K562 (cell line): ENCODE measurements at regions not wholly inside any gene's neighbourhood (a gene's known extent, or its start where the extent isn't known, plus 50 kb on each side); places are given as distances from the start of the nearest gene placed in this dataset.

Source experiments
- ARNT ChIP-seq, 2 experiments: fragments of 450-650 bp; IDR thresholded peaks; 2 replicates each; pipeline ENCODE4 v1.6.1; 2016; ENCODE audit warnings: mild to moderate bottlenecking in 1 of 2
- GABPB2 ChIP-seq: fragments of 250-450 bp; sonication (Bioruptor Pico); conservative IDR thresholded peaks from 2 replicates; pipeline ENCODE4 v1.5.1; 2021; ENCODE audit warnings: mild to moderate bottlenecking
- POLR2AphosphoS5 ChIP-seq: IDR thresholded peaks from 2 replicates; pipeline ENCODE4 v1.6.1; 2011; ENCODE audit warnings: mild to moderate bottlenecking, low read depth, low read length, moderate library complexity; ENCODE audit not compliant: control insufficient read depth, insufficient read depth
- ZFX ChIP-seq: sonication (generic); formaldehyde crosslinking; IDR thresholded peaks from 2 replicates; pipeline ENCODE4 v1.8.0; 2022; ENCODE audit warnings: mild to moderate bottlenecking, missing genetic modification reagents, moderate library complexity

DNA sequence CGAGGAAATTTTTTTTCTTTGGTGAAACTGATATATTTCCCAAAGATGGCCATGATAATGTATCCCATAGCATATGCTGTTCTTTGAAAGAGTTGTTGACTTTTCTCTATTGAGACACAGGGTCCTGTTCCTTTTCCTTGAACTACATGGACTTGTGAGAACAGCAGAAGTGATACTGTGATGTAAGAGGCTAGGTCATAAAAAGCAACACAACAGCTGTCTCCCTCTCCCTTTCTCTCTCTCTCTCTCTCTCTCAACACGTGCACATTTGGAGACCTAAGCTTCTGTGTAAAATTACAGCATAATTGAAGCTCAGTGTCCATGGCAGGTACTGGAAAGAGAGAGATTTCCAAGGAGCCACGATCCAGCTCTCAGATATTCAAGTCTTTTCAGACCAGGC lies 1712.4 kb downstream of the EFNB2 start:
- TF ChIP-seq ARNT (IDR thresholded peaks at IDR 0.05) (no peak), POLR2AphosphoS5 (no peak), GABPB2 (no peak), ZFX (CRISPR knock-in tag) (no peak)
